Suppressor macrophage treated with lipopolysaccharide for 1 hour (primary cell): ENCODE measurements at regions not wholly inside any gene's neighbourhood (a gene's known extent, or its start where the extent isn't known, plus 50 kb on each side); places are given as distances from the start of the nearest gene placed in this dataset.

Experiments used
- DNase-seq, 3 donors: peaks; one replicate each; pipeline ENCODE4 v3.0.0-alpha.2; 2020 to 2022

DNA sequence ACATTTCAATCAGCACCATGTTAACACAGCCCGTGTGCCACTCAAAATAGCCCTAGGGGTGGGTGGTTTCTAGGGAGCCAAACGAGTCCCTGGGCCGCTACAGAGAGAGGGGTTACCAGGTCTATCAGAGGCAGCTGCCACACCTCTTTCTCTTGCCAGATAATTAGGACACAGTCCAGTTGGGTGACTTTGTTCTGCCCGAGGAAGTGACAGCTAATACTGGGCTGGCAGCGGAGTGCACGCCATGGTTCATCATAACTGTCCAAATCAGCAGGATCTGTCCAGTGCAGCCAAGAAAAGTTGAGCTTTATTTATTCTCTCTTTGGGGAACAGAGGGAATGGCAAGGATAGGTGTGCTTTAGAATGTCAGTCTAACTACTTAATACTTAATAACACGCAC, 583.8 kb downstream of the BRINP1 start:
- DNase-seq, result no peak

DNA sequence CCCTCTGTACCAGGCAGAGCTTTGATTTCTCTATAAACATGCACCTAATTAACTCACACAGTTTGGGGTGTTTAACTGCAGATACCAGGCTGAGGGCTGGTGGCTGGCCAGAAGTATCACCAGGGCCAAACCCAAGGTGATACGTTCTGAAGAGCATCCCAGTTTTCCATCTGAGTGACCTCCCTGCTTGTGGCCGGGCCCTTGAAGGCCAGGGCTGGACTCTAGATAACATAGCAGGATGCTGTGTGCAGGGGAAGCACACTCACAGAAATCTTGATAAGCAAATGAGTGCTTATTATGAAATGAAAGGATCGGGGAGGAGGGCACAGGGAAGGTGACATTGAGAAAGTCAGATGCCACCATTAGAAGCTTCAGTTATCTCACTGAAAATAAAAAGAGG, 582.4 kb downstream of the BRINP1 start:
- no peak for DNase-seq

DNA sequence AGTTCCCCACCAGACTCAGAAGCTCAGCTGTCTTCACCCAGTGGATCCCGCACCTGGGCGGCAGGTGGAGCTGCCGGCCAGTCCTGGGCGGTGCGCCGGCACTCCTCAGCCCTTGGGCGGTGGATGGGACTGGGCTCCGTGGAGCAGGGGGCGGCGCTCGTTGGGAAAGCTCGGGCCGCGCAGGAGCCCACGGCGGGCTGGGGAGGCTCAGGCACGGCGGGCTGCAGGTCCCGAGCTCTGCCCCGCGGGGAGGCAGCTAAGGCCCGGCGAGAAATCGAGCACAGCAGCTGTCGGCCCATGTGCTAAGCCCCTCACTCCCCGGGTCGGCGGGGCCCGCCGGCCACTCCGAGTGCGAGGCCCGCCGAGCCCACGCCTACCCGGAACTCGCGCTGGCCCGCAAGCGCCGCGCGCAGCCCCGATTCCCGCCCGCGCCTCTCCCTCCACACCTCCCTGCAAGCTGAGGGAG, 560.0 kb downstream of the BRINP1 start:
- DNase-seq, result no peak

DNA sequence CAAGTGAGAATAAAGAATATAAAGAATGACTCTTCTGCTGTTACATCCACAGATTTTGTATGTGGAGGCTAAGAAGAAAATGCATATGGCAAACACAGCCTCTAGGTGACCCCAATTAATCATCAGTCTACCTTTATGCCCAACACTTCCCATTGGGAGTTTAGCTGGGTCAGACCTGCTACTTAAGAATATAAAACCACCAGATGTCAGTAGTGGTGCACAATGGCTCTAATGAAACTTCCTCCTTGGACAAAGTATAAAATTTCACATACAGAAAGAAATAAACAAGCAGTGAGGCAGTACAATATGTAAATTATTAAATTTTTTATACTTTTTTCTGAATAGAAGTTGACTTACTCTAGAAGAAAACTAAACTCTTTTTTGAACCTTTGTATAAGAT, 539.9 kb downstream of the BRINP1 start:
- DNase-seq, result no peak

DNA sequence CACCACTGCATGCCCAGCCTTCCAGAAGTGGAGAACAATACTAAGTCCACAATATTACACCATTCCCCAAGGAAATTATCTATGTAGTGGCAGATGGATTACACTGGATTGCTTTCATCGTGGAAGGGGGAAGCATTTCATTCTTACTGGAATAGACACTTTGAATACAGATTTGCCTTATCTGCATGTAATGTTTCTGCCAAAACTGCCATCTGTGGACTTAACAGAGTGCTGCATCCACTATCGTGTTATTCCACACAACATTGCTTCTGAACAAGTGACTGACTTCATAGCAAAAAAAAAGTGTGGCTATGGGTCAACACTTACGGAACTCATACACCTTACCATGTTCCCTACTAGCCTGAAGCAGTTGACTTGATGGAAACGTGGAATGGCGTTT, 536.9 kb downstream of the BRINP1 start:
- DNase-seq, result no peak

DNA sequence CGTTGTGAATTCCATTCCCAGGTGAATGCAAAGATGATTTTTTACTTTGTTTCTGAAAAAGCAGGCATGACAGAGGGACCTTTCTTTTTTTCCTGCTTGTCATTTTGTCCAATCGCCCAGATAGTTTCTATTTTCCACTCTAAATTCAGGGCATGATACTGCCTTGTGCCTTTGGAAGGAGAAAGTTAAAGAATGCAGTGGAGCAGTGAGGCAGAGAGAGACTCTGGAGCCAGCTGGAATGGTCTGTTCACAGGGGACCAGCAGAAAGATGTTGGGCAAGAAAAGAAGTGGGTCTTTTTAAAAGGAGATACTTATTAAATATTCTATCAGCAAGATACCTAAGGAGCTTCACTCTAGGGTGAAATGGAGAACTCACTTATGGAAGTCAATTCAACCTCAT, 532.3 kb downstream of the BRINP1 start:
- DNase-seq, result no peak

DNA sequence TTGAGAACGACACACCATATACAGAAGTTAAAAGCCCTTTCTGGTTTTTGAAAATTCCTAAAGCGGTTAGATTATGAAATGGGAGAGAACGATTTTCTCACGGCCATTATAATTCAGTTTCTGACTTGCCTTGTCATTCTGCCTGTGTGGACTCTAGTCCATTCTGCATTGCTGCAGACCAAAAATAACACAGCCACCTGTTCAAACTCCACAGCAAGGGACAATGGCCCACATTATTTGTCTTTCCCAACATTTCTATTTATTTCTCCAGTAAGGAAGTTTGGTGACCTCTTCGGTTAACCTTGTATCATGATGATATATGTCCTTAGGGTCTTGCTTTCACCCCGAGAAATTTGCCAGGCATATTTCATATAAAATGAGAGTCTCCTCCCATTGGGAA, 497.7 kb downstream of the BRINP1 start:
- no peak for DNase-seq

DNA sequence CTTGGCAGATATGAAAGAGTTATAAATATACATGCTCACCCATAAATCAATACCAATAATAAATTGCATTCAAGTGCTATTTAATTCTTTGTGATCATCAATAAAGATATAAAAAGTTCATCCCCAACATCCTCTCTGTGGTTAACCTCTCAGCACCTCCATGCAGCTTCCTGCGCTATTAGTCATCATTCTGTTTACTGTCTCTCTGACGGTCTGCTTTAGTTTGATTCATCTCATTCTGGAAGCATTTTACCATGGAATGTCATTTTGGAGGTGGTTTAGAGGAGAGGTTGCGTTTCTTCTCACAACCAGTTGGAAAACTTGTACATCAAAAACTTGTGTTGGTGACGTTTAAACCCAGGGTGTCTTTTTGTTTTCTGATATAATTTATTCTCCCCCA, 486.6 kb downstream of the BRINP1 start:
- no peak for DNase-seq

DNA sequence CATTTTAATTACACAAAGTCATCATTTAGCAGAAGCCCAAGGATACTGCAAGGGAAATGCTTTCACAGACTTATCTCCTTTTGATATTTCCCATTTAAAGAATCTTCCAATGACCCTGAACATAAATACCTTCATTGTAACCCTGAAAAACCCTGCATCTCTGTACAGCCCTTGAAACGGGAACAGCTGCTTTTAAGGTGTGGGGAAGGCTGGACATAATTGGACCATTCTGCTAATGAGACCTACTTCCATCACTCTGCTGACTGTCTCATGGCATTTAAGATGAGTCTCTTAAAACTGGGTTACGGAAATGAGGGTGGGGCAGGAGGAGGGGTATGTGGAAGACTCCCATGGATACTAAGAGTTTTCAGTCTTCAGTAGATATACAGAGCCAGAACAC, 485.8 kb downstream of the BRINP1 start:
- DNase-seq, result no peak

DNA sequence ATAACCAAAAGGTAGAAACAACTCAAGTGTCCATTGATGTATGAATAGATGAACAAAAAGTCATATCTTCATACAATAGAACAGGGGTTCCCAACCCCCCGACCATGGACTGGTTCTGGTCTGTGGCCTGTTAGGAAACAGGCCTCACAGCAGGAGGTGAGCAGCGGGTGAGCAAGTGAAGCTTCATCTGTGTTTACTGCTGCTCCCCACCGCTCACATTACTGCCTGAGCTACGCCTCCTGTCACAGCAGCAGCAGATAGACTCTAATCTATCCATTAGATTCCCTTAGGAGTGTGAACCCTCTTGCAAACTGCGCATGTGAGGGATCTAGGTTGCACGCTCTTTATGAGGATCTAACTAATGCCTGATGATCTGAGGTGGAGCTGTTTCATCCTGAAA, 478.0 kb downstream of the BRINP1 start:
- no peak for DNase-seq

DNA sequence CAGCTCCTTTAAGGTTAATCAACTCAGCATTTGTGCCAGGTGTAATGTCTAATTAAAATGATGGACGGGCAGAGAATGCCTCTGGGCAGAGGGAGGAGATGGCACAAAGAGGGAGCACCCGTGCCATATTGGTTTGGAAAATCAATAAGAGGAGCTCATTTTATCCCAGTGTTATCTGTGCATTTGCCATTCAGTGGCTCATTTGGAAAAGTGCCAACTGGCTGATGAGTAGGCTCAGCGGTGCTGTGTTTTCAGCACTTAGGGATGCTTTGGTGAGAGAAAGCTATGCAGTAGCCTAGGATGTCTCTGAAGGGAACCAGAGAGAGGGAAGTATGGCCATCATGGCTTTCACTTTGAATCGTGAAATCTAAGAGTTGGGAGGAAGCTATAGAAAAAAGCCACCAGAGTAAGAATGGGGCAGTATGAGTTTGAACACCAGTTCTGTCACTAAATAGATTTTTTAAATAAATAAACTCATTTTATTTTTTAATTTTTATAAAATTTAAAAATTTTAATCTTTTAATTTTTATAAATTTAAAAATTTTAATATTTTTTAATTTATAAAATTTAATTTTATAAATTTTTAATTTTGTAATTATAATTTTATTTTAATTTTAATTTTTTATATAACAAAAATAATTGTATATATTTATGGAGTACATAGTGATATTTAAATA, 472.8 kb downstream of the BRINP1 start:
- DNase-seq, result no peak

DNA sequence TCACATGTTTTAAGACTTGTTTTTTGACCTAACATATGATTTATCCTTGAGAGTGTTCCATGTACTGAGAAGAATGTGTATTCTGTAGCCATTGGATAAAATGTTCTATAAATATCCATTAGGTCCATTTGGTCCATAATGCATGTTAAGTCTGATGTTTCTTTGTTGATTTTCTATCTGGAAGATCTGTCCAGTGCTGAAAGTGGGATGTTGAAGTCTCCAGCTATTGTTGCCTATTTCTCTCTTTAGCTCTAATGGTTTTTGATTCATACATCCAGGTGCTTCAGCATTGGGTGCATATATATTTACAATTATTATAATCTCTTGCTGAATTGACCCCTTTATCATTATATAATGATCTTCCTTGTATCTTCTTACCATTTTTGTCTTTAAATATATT, 451.1 kb downstream of the BRINP1 start:
- DNase-seq, result no peak

DNA sequence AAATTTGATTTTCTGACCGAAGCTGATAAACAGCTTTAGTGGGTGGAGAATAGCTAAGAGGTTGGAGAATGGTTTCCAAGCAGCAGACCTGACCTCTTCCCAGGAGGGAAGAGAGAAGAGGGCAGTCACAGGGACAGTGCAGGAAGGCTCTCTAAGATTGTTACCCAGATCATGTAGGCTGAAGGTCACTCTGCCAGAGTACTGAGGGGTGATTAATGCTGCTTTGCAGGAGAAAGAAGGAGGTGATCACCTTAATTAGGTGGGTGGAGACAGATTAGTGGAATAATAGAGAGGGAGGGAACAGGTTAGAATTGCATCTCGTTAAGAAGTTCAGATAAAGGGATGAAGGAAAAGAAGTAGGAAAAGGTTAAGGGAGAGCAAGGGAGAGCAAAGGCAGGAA, 440.5 kb downstream of the BRINP1 start:
- DNase-seq, result no peak

DNA sequence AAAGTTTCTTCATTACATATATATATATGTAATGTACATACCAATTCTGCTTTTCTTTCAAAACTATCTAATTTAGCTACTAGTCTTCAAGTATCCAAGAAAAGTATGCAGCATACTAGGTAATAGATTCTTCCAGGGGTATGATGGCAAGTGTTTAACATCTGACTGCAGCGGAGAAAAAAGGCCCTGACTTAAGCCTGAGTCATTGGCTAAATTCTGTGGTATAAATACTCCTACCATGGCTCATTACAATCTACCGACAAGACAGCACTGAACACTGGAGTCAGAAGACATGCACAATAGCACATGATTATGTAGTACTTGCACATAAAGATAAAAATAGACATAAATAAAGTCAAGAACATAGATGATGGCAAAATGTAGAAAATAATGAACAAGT, 439.9 kb downstream of the BRINP1 start:
- no peak for DNase-seq

DNA sequence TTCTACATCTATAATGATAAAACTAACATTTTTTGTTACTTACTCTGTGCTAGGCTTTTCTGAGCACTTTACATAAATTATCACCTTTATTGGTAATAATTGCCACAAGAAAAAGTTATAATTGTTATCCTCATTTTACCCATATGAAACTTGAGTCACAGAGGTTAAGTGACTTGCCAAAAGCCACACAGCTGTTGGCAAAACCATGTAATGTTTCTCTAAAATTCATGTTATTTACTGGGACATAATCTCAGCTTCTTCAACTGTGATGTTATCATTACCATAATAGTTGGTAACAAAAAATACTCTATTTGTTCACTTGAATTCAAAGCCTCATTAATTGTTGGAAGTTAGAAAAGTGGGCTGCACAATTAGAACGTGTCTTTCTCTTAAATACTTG, 437.3 kb downstream of the BRINP1 start:
- no peak for DNase-seq

DNA sequence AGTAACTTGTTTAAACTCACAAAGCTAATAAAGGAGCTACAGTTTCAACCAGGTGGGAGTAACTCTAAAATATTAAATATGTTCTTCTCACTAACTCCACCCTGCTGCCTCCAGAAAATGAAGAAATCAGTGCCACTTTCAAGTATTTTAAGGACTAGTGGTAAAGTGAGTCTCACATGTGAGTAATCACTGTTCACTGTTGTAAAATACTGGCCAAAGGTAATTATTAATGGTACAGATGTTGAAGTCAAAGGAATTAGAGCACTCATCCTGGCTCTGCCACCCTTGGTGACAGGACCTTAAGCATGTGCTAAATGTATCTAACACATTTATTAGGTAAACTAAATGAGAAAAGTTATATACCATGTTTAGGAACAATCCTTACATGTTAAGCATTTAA, 430.7 kb downstream of the BRINP1 start:
- DNase-seq, result no peak

DNA sequence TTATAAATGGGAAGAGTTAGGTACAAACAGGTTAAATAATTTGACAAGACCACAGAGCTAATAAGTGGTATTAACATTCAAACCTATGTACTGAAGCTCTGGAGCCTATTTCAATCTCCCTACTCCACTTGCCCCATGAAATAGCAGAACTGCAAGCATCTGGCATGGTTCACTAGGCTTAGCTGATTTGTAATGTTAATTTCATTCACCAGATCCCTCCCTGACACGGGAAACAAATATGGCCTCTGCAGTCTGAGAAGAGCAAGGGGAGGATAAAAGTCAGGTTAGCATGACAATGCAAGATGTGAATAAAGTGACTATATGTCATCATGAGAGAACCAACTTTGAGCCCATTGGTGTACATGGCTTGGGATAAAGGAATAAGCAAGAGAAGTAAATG, 428.8 kb downstream of the BRINP1 start:
- DNase-seq, result no peak

DNA sequence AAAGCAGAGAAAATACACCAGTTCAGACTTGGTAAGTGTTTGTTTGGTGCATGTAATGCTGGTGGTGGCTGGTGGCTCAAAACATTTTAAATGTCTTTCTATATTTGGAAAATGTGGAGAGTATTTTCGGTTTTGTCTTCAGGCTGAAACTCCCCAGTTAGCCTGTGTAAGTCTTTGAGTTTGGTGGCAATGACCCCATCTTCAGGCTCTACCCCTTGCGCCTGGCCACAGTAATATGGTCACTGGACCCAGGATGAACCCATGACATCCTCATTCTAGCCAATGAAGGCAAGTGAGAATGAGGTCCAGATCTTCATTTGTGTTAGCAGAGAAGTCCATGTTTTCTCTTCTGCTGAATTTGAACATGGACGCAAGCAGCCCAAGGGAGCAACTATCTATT, 422.6 kb downstream of the BRINP1 start:
- no peak for DNase-seq

DNA sequence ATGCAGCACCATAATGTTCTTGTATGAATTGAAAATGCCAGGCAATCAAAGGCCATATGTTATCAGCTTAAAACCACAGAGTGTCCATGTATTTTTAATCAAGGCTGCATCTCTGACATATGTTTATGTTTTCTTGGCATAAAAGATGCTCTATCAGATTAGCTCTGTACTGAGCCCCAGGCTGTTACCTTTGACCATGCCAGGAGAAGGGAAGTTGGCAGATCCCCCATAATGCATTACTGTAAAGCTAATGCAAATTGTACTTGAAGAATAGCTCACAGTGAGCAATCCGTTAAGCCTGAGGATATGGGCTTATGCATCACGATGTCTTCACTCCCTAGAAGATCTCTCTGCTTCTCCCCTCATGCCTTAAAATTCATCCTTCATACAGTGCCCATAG, 414.4 kb downstream of the BRINP1 start:
- no peak for DNase-seq

DNA sequence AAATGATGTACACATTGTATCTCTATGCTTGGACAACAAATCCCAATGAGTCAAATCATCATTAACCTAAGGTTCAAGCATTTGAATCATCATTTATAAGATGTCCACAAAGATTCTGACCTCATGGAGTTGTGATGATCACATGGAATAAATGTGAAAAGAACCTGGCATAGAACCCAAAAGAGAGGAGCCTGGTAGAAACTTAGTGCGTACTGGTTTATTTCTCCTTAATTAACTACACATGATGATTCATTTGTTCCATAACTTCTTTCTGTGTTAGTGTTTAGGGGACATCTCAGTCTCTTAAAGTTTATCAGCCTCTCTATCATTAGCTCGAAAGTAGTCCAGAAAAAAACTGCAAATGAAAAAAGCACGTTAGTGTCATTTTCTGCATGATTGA, 411.6 kb downstream of the BRINP1 start:
- DNase-seq, result no peak

DNA sequence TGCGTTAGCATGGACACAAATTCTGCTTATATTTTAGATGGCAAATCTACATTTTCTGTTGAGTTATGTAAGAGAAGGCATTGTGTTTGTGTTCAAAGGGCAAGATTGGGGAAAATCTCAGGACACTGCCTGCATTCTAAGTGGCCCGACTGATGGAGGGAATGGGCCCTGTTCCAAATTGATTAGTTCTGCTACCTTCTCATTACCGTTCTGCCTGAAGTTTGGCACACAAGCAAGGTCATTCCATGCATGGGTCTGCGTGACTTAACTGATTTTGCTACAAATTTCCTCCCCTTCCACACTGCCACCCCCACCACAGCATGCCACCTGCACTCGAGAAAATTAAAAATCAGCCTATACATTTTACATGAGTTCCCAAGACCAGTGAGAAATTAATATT, 409.9 kb downstream of the BRINP1 start:
- DNase-seq, result no peak

DNA sequence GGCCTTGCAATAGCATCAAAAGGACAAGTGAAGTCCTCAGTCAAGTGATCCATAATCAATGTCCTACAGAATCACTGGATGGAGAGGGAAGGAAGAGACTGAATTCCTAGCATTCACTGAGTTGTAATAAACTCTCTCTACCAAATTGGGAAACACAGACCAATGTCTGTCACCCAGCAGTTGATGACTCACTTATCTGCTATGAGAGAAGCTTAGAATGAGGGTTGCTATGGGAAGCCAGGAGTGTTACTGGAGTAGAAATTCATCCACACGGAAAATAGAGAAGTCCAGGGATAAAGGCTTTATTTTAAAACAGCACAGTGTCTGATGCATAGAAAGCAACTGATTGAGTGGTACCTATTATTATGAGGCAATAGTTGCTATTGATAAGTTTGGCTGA, 407.4 kb downstream of the BRINP1 start:
- DNase-seq, result no peak

DNA sequence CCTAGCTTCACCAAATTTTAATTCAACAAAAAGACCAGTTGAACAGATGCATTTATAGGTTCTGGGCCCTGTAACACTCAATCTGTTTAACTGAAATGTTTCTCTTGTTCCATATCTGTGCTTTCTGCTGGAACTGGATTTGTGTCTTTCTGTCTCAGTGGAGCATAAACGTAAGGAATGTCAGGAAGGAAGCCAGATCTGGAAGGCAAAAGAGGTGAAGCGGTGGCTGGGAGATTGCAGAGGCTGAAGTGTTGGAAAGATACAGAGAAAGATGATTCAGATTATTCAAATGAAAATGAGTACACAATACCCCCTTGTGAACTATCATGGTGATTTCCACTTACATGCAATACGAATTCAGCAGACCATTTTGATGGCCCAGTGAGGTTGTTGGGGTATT, 406.8 kb downstream of the BRINP1 start:
- DNase-seq, result no peak

DNA sequence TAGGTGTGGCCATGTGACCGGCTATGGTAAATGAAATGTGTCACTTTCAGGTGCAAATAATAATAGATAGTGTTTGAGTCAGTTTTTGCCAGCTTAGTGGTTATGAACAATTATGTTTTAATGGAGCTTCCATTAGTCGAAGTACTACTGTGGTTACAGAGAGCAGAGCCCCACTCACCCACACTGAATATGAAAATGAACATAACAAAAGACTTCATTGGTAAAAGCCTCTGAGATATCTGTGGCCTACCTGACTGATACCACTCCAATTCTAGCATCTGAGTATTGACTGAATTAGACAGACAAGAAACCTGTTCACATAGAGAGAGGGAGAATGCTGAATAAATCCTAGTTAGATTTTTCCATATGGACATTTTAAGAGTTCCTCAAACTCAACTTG, 405.6 kb downstream of the BRINP1 start:
- no peak for DNase-seq

DNA sequence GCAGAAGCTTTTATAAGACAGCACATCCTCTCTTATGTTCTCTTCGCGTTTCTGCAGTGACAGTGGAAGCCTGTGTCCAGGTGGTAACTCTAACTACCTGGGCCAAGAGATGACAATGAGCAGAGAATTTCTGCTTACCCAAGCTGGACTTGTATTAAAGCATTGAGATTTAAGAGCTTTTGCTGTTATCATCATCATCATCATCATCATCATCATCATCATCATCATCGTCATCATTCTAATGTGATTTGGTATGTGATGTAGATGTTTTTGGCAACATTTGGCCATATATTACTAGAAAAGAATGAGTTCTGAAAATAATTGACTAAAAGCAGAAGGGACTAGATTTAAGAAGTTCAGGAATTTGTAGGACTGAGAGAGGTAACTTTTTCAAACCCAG, 401.3 kb downstream of the BRINP1 start:
- no peak for DNase-seq

DNA sequence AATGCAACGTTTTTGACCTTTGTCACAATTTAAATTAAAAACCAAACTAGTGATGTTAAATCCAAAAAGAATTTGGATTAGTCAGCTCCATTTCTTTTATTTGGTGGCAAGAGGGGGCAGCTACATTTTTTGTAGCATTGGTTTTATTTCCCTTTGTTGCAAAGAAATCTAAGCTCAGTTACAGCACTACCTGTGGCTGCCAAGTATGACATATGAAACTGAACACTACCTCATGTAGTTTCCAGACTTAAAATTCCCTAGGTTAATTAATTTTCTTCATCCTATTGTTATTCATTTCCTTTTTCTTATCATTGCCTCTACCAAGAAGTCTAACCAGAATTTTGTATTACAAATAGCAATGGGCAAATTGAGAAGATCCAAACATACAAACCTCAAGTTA, 393.5 kb downstream of the BRINP1 start:
- no peak for DNase-seq
